Epithelial cell of prostate (primary cell): ENCODE measurements at regions not wholly inside any gene's neighbourhood (a gene's known extent, or its start where the extent isn't known, plus 50 kb on each side); places are given as distances from the start of the nearest gene placed in this dataset.

Experiments
- DNase-seq: peaks from one replicate; pipeline ENCODE4 v3.0.0-alpha.2; 2011; ENCODE audit warnings: low read depth, low spot score
- H3K27ac ChIP-seq: fragments of 450-650 bp; 2 replicates; pipeline ENCODE4 v1.5.1; 2017; ENCODE audit warnings: mild to moderate bottlenecking

GRCh38 chr3:40790746-40791145 lies 266.0 kb downstream of the ZNF621 start:
- DNase-seq: no peak
- no peak overlapping the region for H3K27ac ChIP-seq

GRCh38 chr3:40793730-40794129 lies 269.0 kb downstream of the ZNF621 start:
- no peak overlapping the region for H3K27ac ChIP-seq
- DNase-seq: no peak

- peak; percentile 68 for DNase-seq
- H3K27ac ChIP-seq: peak overlapping the region; percentile 50
Observed at GRCh38 chr3:40800343-40800742, 275.6 kb downstream of the ZNF621 start.

GRCh38 chr3:40801284-40801741 lies 276.6 kb downstream of the ZNF621 start:
- no peak for DNase-seq

GRCh38 chr3:40803311-40803710 lies 278.6 kb downstream of the ZNF621 start:
- no peak for DNase-seq
- H3K27ac ChIP-seq: no peak overlapping the region

More at GRCh38 chr3:40801284-40801741, 276.6 kb downstream of the ZNF621 start:
- no peak overlapping the region for H3K27ac ChIP-seq

- no peak for DNase-seq
- no peak overlapping the region for H3K27ac ChIP-seq
Observed at GRCh38 chr3:40805456-40805855, 280.7 kb downstream of the ZNF621 start.

GRCh38 chr3:40810813-40811212 lies 286.1 kb downstream of the ZNF621 start:
- DNase-seq: no peak
- H3K27ac ChIP-seq: no peak overlapping the region

- no peak for DNase-seq
- H3K27ac ChIP-seq: no peak overlapping the region
Observed at GRCh38 chr3:40817017-40817416, 292.3 kb downstream of the ZNF621 start.

- no peak for DNase-seq
- no peak overlapping the region for H3K27ac ChIP-seq
Observed at GRCh38 chr3:40821315-40821714, 296.6 kb downstream of the ZNF621 start.

- H3K27ac ChIP-seq: no peak overlapping the region
- DNase-seq: no peak
Observed at GRCh38 chr3:40827226-40827625, 302.5 kb downstream of the ZNF621 start.

GRCh38 chr3:40827942-40828688 lies 303.4 kb downstream of the ZNF621 start:
- peak; percentile 33 for DNase-seq
- peak overlapping the region; percentile 66 for H3K27ac ChIP-seq

GRCh38 chr3:40828741-40829415 lies 304.1 kb downstream of the ZNF621 start:
- DNase-seq: peak; percentile 72
- H3K27ac ChIP-seq: peak overlapping the region; percentile 66

GRCh38 chr3:40829876-40830275 lies 305.1 kb downstream of the ZNF621 start:
- DNase-seq: no peak
- no peak overlapping the region for H3K27ac ChIP-seq

GRCh38 chr3:40837300-40837699 lies 312.5 kb downstream of the ZNF621 start:
- no peak overlapping the region for H3K27ac ChIP-seq
- no peak for DNase-seq

GRCh38 chr3:40841131-40841530 lies 316.4 kb downstream of the ZNF621 start:
- DNase-seq: no peak
- no peak overlapping the region for H3K27ac ChIP-seq

- no peak overlapping the region for H3K27ac ChIP-seq
- DNase-seq: no peak
Observed at GRCh38 chr3:40841570-40842109, 316.9 kb downstream of the ZNF621 start.

- no peak for DNase-seq
- no peak overlapping the region for H3K27ac ChIP-seq
Observed at GRCh38 chr3:40842714-40843113, 318.0 kb downstream of the ZNF621 start.

GRCh38 chr3:40843208-40843624 lies 318.5 kb downstream of the ZNF621 start:
- H3K27ac ChIP-seq: no peak overlapping the region
- DNase-seq: no peak

GRCh38 chr3:40843851-40844548 lies 319.2 kb downstream of the ZNF621 start:
- H3K27ac ChIP-seq: peak overlapping the region; percentile 29
- DNase-seq: no peak

GRCh38 chr3:40844896-40845295 lies 320.1 kb downstream of the ZNF621 start:
- no peak overlapping the region for H3K27ac ChIP-seq
- no peak for DNase-seq

GRCh38 chr3:40845447-40845846 lies 320.7 kb downstream of the ZNF621 start:
- DNase-seq: no peak
- H3K27ac ChIP-seq: no peak overlapping the region
